Hepatocyte (in vitro differentiated cells): ENCODE measurements at regions not wholly inside any gene's neighbourhood (a gene's known extent, or its start where the extent isn't known, plus 50 kb on each side); places are given as distances from the start of the nearest gene placed in this dataset.

ENCODE experiments used
- DNase-seq: peaks from one replicate; pipeline ENCODE4 v3.0.0-alpha.2; 2016; ENCODE audit warnings: low spot score
- H2AFZ ChIP-seq: fragments of 200-600 bp; sonication (generic); 2 replicates; pipeline ENCODE4 v1.6.0; 2016; ENCODE audit warnings: antibody characterized with exemption, mild to moderate bottlenecking
- H3K27ac ChIP-seq: fragments of 200-600 bp; sonication (generic); 2 replicates; pipeline ENCODE4 v1.5.1; 2016; ENCODE audit warnings: mild to moderate bottlenecking
- H3K27me3 ChIP-seq: fragments of 200-600 bp; sonication (generic); 2 replicates; pipeline ENCODE4 v1.6.1; 2016
- H3K36me3 ChIP-seq: fragments of 200-600 bp; sonication (generic); replicated peaks from 2 replicates; pipeline ENCODE4 v1.5.1; 2016; ENCODE audit warnings: low read depth; ENCODE audit not compliant: insufficient read depth
- H3K4me1 ChIP-seq: fragments of 200-600 bp; sonication (generic); 2 replicates; pipeline ENCODE4 v1.5.1; 2016; ENCODE audit warnings: mild to moderate bottlenecking, moderate library complexity; ENCODE audit not compliant: insufficient read depth
- H3K4me2 ChIP-seq: fragments of 200-600 bp; sonication (generic); 2 replicates; pipeline ENCODE4 v1.6.0; 2016
- H3K4me3 ChIP-seq: fragments of 200-600 bp; sonication (generic); 2 replicates; pipeline ENCODE4 v1.5.1; 2016; ENCODE audit warnings: mild to moderate bottlenecking
- H3K79me2 ChIP-seq: fragments of 200-600 bp; sonication (generic); 2 replicates; pipeline ENCODE4 v1.6.0; 2017; ENCODE audit warnings: mild to moderate bottlenecking
- H3K9me2 ChIP-seq: fragments of 200-600 bp; sonication (generic); replicated peaks from 2 replicates; pipeline ENCODE4 v1.6.0; 2017; ENCODE audit warnings: mild to moderate bottlenecking; ENCODE audit not compliant: insufficient read depth
- H3K9me3 ChIP-seq: fragments of 200-600 bp; sonication (generic); 2 replicates; pipeline ENCODE4 v1.5.1; 2016; ENCODE audit warnings: low read depth, mild to moderate bottlenecking
- H4K20me1 ChIP-seq: fragments of 200-600 bp; sonication (generic); 2 replicates; pipeline ENCODE4 v1.6.0; 2016; ENCODE audit warnings: mild to moderate bottlenecking; ENCODE audit not compliant: insufficient read depth, poor library complexity, severe bottlenecking
- CTCF ChIP-seq: fragments of 200-600 bp; sonication (generic); IDR thresholded peaks from 2 replicates; pipeline ENCODE4 v1.5.1; 2016; ENCODE audit warnings: antibody characterized with exemption, mild to moderate bottlenecking; ENCODE audit not compliant: poor library complexity
- EZH2 ChIP-seq: fragments of 200-600 bp; sonication (generic); IDR thresholded peaks from 2 replicates; pipeline ENCODE4 v1.6.1; 2016; ENCODE audit warnings: antibody characterized with exemption, mild to moderate bottlenecking, borderline replicate concordance
- EZH2phosphoT487 ChIP-seq: fragments of 200-600 bp; sonication (generic); IDR thresholded peaks from one replicate; pipeline ENCODE4 v1.6.1; 2018; ENCODE audit warnings: antibody characterized with exemption, mild to moderate bottlenecking, low read depth, moderate library complexity; ENCODE audit not compliant: unreplicated experiment, severe bottlenecking
- WGBS: methylation state at CpG from one replicate; pipeline ENCODE4 v1.1.6; 2016; ENCODE audit warnings: low lambda C conversion rate; ENCODE audit errors: missing lambda C conversion rate; 5-methylcytosine and 5-hydroxymethylcytosine counted together

GRCh38 chr2:145864501-145864900 is 1344.6 kb upstream of the ZEB2 start:
- TF ChIP-seq EZH2 (no peak), CTCF (no peak)
- H2AFZ ChIP-seq, result no peak overlapping the region
- no peaks in the 10 kb centered on the region for H3K9me2 ChIP-seq
- no peaks in the 10 kb centered on the region for H3K79me2 ChIP-seq
- no peaks in the 10 kb centered on the region for H3K36me3 ChIP-seq
- no peak overlapping the region for H3K4me3 ChIP-seq
- H3K4me1 ChIP-seq, result no peaks in the 10 kb centered on the region
- 97% methylated on average over 3 of the region's 3 CpGs for WGBS
- no peaks in the 10 kb centered on the region for H3K27me3 ChIP-seq
- no peaks in the 10 kb centered on the region for H3K9me3 ChIP-seq
- no peak overlapping the region for H3K27ac ChIP-seq
- no peak overlapping the region for H3K4me2 ChIP-seq
- DNase-seq, result no peak
- H4K20me1 ChIP-seq, result no peaks in the 10 kb centered on the region

GRCh38 chr2:145861940-145862339 is 1342.0 kb upstream of the ZEB2 start:
- H3K9me2 ChIP-seq, result no peaks in the 10 kb centered on the region
- no peak overlapping the region for H3K4me2 ChIP-seq
- no peak overlapping the region for H3K27ac ChIP-seq
- 47% methylated on average over 3 of the region's 3 CpGs for WGBS
- H3K4me1 ChIP-seq, result no peaks in the 10 kb centered on the region
- H3K4me3 ChIP-seq, result no peak overlapping the region
- TF ChIP-seq CTCF, result no peak
- TF ChIP-seq EZH2, result no peak
- TF ChIP-seq EZH2phosphoT487, result no peak
- no peaks in the 10 kb centered on the region for H3K36me3 ChIP-seq
- H4K20me1 ChIP-seq, result no peaks in the 10 kb centered on the region
- H3K79me2 ChIP-seq, result no peaks in the 10 kb centered on the region
- no peak for DNase-seq
- no peaks in the 10 kb centered on the region for H3K27me3 ChIP-seq
- H3K9me3 ChIP-seq, result no peaks in the 10 kb centered on the region
- no peak overlapping the region for H2AFZ ChIP-seq

GRCh38 chr2:145860083-145860482 is 1340.2 kb upstream of the ZEB2 start:
- 33% methylated on average over 1 of the region's 1 CpG for WGBS
- no peaks in the 10 kb centered on the region for H4K20me1 ChIP-seq
- no peaks in the 10 kb centered on the region for H3K4me1 ChIP-seq
- no peaks in the 10 kb centered on the region for H3K9me3 ChIP-seq
- no peak overlapping the region for H3K4me3 ChIP-seq
- H3K9me2 ChIP-seq, result no peaks in the 10 kb centered on the region
- H3K36me3 ChIP-seq, result no peaks in the 10 kb centered on the region
- H3K27ac ChIP-seq, result no peak overlapping the region
- H3K79me2 ChIP-seq, result no peaks in the 10 kb centered on the region
- no peak overlapping the region for H2AFZ ChIP-seq
- H3K27me3 ChIP-seq, result no peaks in the 10 kb centered on the region
- DNase-seq, result no peak
- TF ChIP-seq EZH2phosphoT487 (no peak), CTCF (no peak), EZH2 (no peak)
- no peak overlapping the region for H3K4me2 ChIP-seq

GRCh38 chr2:145855142-145855541 is 1335.2 kb upstream of the ZEB2 start:
- no peaks in the 10 kb centered on the region for H3K9me3 ChIP-seq
- H3K27me3 ChIP-seq, result no peaks in the 10 kb centered on the region
- H2AFZ ChIP-seq, result no peak overlapping the region
- no peaks in the 10 kb centered on the region for H4K20me1 ChIP-seq
- H3K4me1 ChIP-seq, result no peaks in the 10 kb centered on the region
- TF ChIP-seq EZH2 (no peak), EZH2phosphoT487 (no peak), CTCF (no peak)
- 94% methylated on average over 1 of the region's 1 CpG for WGBS
- no peak overlapping the region for H3K4me2 ChIP-seq
- H3K27ac ChIP-seq, result no peak overlapping the region
- H3K79me2 ChIP-seq, result no peaks in the 10 kb centered on the region
- H3K36me3 ChIP-seq, result no peaks in the 10 kb centered on the region
- no peak for DNase-seq
- H3K9me2 ChIP-seq, result no peaks in the 10 kb centered on the region
- H3K4me3 ChIP-seq, result no peak overlapping the region
